ENCODE measurements at regions not wholly inside any gene's neighbourhood (a gene's known extent, or its start where the extent isn't known, plus 50 kb on each side); places are given as distances from the start of the nearest gene placed in this dataset.

DNA sequence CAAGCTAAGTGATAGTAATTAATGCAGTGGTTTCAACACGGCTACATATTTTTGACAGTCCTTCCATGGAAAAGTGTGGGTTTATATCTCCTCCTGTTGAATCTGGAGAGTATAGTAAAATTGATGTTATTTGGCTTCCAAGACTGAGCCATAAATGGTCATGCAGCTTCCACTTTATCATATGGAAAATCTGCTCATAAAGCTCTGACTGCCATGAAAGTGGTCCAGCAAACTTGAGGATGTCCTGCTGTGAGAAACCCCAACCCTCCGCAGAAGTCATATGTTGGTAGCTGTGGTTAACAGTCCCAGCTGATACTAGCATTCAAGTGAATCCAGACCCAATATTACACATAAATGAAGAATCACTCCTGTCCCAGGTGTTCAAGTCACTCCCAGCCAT, 378.3 kb downstream of the KCTD16 start (continued):
- TF ChIP-seq KDM1A (CRISPR knock-in tag; IDR thresholded peaks at IDR 0.05) (no peak), STAT5B (CRISPR knock-in tag; IDR thresholded peaks at IDR 0.05) (no peak), ZFP62 (CRISPR knock-in tag; IDR thresholded peaks at IDR 0.05) (no peak), MBNL3 (CRISPR knock-in tag; conservative IDR thresholded peaks at IDR 0.05) (no peak)
- TF ChIP-seq, protein P1, sequence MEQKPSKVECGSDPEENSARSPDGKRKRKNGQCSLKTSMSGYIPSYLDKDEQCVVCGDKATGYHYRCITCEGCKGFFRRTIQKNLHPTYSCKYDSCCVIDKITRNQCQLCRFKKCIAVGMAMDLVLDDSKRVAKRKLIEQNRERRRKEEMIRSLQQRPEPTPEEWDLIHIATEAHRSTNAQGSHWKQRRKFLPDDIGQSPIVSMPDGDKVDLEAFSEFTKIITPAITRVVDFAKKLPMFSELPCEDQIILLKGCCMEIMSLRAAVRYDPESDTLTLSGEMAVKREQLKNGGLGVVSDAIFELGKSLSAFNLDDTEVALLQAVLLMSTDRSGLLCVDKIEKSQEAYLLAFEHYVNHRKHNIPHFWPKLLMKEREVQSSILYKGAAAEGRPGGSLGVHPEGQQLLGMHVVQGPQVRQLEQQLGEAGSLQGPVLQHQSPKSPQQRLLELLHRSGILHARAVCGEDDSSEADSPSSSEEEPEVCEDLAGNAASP (CRISPR knock-in tag; IDR thresholded peaks at IDR 0.05; ENCODE audit: borderline replicate concordance): no peak
- TF ChIP-seq, protein P2, sequence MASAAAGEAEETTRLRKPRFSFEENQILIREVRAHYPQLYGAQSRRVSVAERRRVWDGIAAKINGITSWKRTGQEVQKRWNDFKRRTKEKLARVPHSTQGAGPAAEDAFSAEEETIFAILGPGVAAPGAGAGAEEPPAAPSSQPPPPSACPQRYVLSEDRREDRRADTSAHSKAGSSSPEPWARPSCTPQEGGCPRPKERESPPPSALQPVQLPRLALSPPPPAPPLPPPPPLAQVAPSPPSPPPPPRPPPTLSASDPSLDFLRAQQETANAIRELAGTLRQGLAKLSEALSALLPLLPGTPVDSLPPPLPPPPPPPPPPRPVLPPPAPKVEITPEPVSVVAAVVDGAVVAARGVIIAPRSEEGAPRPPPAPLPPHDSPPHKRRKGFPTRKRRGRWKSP (CRISPR knock-in tag; IDR thresholded peaks at IDR 0.05): no peak

DNA sequence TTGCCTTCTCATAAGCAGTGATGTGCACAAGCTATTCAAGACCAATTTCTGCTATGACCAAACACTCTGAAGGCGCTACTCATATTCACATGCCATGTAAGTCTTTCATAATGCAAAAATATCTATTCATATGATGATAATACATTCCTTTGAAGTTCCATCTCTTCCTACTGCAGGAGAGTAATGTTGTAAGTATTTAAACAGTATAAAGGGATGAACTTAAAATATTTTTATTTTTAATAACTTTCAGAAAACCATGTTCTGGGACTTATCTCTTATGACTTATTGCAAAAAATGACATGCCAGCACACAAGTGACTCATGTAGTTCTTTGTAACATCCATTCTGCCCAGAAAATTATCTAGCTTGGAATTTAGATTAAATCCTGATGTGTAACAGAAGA, 376.4 kb downstream of the KCTD16 start:
- FAIRE-seq: no peak
- TF ChIP-seq, protein P3, sequence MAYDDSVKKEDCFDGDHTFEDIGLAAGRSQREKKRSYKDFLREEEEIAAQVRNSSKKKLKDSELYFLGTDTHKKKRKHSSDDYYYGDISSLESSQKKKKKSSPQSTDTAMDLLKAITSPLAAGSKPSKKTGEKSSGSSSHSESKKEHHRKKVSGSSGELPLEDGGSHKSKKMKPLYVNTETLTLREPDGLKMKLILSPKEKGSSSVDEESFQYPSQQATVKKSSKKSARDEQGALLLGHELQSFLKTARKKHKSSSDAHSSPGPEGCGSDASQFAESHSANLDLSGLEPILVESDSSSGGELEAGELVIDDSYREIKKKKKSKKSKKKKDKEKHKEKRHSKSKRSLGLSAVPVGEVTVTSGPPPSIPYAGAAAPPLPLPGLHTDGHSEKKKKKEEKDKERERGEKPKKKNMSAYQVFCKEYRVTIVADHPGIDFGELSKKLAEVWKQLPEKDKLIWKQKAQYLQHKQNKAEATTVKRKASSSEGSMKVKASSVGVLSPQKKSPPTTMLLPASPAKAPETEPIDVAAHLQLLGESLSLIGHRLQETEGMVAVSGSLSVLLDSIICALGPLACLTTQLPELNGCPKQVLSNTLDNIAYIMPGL (CRISPR knock-in tag; IDR thresholded peaks at IDR 0.05; ENCODE audit: borderline replicate concordance in 1 of 2, low read depth in 1 of 2): no peak
- TF ChIP-seq TARDBP (CRISPR knock-in tag; IDR thresholded peaks at IDR 0.05): no peak
- H3K9me3 ChIP-seq (ENCODE audit: low read length): peaks cover 6% of the 10 kb centered on the region

More for the DNA sequence above, 376.4 kb downstream of the KCTD16 start:
- DNase-seq (ENCODE audit: low spot score): no peak
- Histone ChIP-seq H3K4me2 (ENCODE audit: low read depth, low read length) (no peak overlapping the region), H3K27me3 (ENCODE audit: control insufficient read depth in 1 of 2, insufficient read depth in 2 of 2, low read length in 2 of 2) (no peaks in the 10 kb centered on the region), H3K9ac (ENCODE audit: insufficient read depth, low read depth, low read length) (no peak overlapping the region), H4K20me1 (ENCODE audit: insufficient read depth, low read length) (no peaks in the 10 kb centered on the region), H3K36me3 (replicated peaks in 1 of 2; ENCODE audit: control insufficient read depth in 1 of 2, insufficient read depth in 2 of 2, low read length in 2 of 2) (no peaks in the 10 kb centered on the region), H3K4me3 (replicated peaks in 1 of 3; ENCODE audit: insufficient read depth in 1 of 3, low read depth in 2 of 3, low read length in 3 of 3) (no peak overlapping the region), H2AFZ (ENCODE audit: low read length) (no peak overlapping the region), H3K79me2 (ENCODE audit: insufficient read depth, low read length) (no peaks in the 10 kb centered on the region), H3K27ac (ENCODE audit: extremely low read length, insufficient read depth, low read length) (no peak overlapping the region), H3K4me1 (ENCODE audit: insufficient read depth, low read length) (no peaks in the 10 kb centered on the region)
- BruUV-seq (replicated peaks): no TSS peak
- ATAC-seq: no peak
- ChIA-PET CTCF (ENCODE audit: low intra/inter-chr PET ratio, low total read pairs) (no interaction called here), POLR2A (no interaction called here)
- intact Hi-C loops (cut with micrococcal nuclease; ENCODE audit: unreplicated experiment): no loop called here
- in situ Hi-C loops (cut with HindIII; ENCODE audit: extremely low pct_ligation_motif_present, low pct_unique_long_range_greater_than_20kb): no loop called here
- 4% methylated on average over 1 of the region's 1 CpG for WGBS (ENCODE audit: low lambda C conversion rate)

Measured in HepG2 (cell line).